OCI-LY7 (cell line): ENCODE measurements at regions not wholly inside any gene's neighbourhood (a gene's known extent, or its start where the extent isn't known, plus 50 kb on each side); places are given as distances from the start of the nearest gene placed in this dataset.

Experiments
- BruUV-seq: library from RNA; stranded (reverse); fragments of 400-500 nt; replicated peaks from 2 replicates; lab custom pipeline; 2021; lab: Mats Ljungman, UMichigan
- CTCF ChIA-PET: fragments of 300-600 bp; sonication (Branson Sonifier 250); formaldehyde crosslinking; loops from one replicate; lab custom pipeline; 2022; ENCODE audit warnings: antibody characterized with exemption; ENCODE audit not compliant: unreplicated experiment; lab: Charles Lee
- POLR2A ChIA-PET: fragments of 300-600 bp; sonication (Branson Sonifier 250); formaldehyde crosslinking; loops from one replicate; lab custom pipeline; 2022; ENCODE audit warnings: antibody characterized with exemption; lab: Charles Lee
- DNase-seq: peaks from one replicate; pipeline ENCODE4 v3.0.0-alpha.2; 2015; ENCODE audit warnings: low spot score
- H2AFZ ChIP-seq: fragments of 200-600 bp; sonication (generic), shearing (Covaris generic); 2 replicates; pipeline ENCODE4 v1.6.1; 2014; ENCODE audit warnings: mild to moderate bottlenecking, antibody characterized with exemption, low read length, moderate library complexity
- H3K27ac ChIP-seq: fragments of 200-600 bp; sonication (generic); 2 replicates; pipeline ENCODE4 v1.5.1; 2014; ENCODE audit warnings: mixed run types, low read depth, mild to moderate bottlenecking, moderate library complexity, low read length, inconsistent platforms; ENCODE audit not compliant: poor library complexity, severe bottlenecking
- H3K36me3 ChIP-seq: fragments of 200-600 bp; sonication (generic); 2 replicates; pipeline ENCODE4 v1.6.1; 2014; ENCODE audit warnings: mild to moderate bottlenecking, antibody characterized with exemption, low read length, moderate library complexity, mixed read lengths; ENCODE audit not compliant: insufficient read depth
- H3K4me1 ChIP-seq: fragments of 200-600 bp; sonication (generic); 2 replicates; pipeline ENCODE4 v1.5.1; 2014; ENCODE audit warnings: mild to moderate bottlenecking, low read length; ENCODE audit not compliant: insufficient read depth, poor library complexity, severe bottlenecking
- H3K4me2 ChIP-seq: fragments of 200-600 bp; sonication (generic); 2 replicates; pipeline ENCODE4 v1.6.1; 2014; ENCODE audit warnings: mild to moderate bottlenecking, low read length
- H3K4me3 ChIP-seq: fragments of 200-600 bp; sonication (generic); 2 replicates; pipeline ENCODE4 v1.5.1; 2014; ENCODE audit warnings: mild to moderate bottlenecking, low read depth, low read length; ENCODE audit not compliant: poor library complexity, severe bottlenecking
- H3K79me2 ChIP-seq: fragments of 200-600 bp; sonication (generic); 2 replicates; pipeline ENCODE4 v1.6.1; 2016; ENCODE audit warnings: low read depth, mild to moderate bottlenecking, low read length, moderate library complexity, mixed read lengths; ENCODE audit not compliant: insufficient read depth
- H3K9me2 ChIP-seq: fragments of 200-600 bp; sonication (generic); 2 replicates; pipeline ENCODE4 v1.6.1; 2016; ENCODE audit warnings: mild to moderate bottlenecking, low read length, mixed read lengths; ENCODE audit not compliant: insufficient read depth
- H3K9me3 ChIP-seq: fragments of 200-600 bp; sonication (generic); 2 replicates; pipeline ENCODE4 v1.6.1; 2014; ENCODE audit warnings: mild to moderate bottlenecking, mixed run types, low read length, mixed read lengths
- H4K20me1 ChIP-seq: fragments of 200-600 bp; sonication (generic); 2 replicates; pipeline ENCODE4 v1.6.1; 2014; ENCODE audit warnings: mild to moderate bottlenecking, antibody characterized with exemption, low read length, moderate library complexity, mixed read lengths; ENCODE audit not compliant: insufficient read depth
- CTCF ChIP-seq: fragments of 200-600 bp; sonication (generic); conservative IDR thresholded peaks from 2 replicates; pipeline ENCODE4 v1.5.1; 2014; ENCODE audit warnings: mild to moderate bottlenecking, antibody characterized with exemption, low read length, moderate library complexity, mixed read lengths
- EZH2phosphoT487 ChIP-seq: fragments of 200-600 bp; sonication (generic); IDR thresholded peaks from 2 replicates; pipeline ENCODE4 v1.6.1; 2018; ENCODE audit warnings: low read depth, borderline replicate concordance, mild to moderate bottlenecking, mixed run types, antibody characterized with exemption, low read length, moderate library complexity, mixed read lengths
- intact Hi-C: fragments of 100-400 bp; cut with micrococcal nuclease; formaldehyde crosslinking; loops from one replicate; pipeline ENCODE4 v1.10.0; 2022; ENCODE audit not compliant: unreplicated experiment

GRCh38 chr7:16985621-16986020 is 103.8 kb upstream of the AGR3 start:
- Histone ChIP-seq H3K9me3 (no peaks in the 10 kb centered on the region), H4K20me1 (no peaks in the 10 kb centered on the region), H3K9me2 (no peaks in the 10 kb centered on the region), H3K4me3 (no peak overlapping the region), H3K4me1 (no peaks in the 10 kb centered on the region), H3K79me2 (no peaks in the 10 kb centered on the region), H3K4me2 (no peak overlapping the region), H2AFZ (no peak overlapping the region), H3K27ac (no peak overlapping the region), H3K36me3 (no peaks in the 10 kb centered on the region)
- POLR2A ChIA-PET: no interaction called here
- CTCF ChIA-PET: no interaction called here
- TF ChIP-seq CTCF: no peak
- no peak for TF ChIP-seq EZH2phosphoT487
- no TSS peak for BruUV-seq
- no peak for DNase-seq
- intact Hi-C loops: no loop called here

GRCh38 chr7:16986755-16987154 is 105.0 kb upstream of the AGR3 start:
- no TSS peak for BruUV-seq
- no peak overlapping the region for H2AFZ ChIP-seq
- TF ChIP-seq CTCF (no peak), EZH2phosphoT487 (no peak)
- ChIA-PET CTCF (no interaction called here), POLR2A (no interaction called here)
- intact Hi-C loops: no loop called here
- DNase-seq: no peak
- no peaks in the 10 kb centered on the region for H3K9me2 ChIP-seq
- no peaks in the 10 kb centered on the region for H3K36me3 ChIP-seq
- H3K9me3 ChIP-seq: no peaks in the 10 kb centered on the region
- H3K27ac ChIP-seq: no peak overlapping the region
- H3K4me2 ChIP-seq: no peak overlapping the region
- H3K4me1 ChIP-seq: no peaks in the 10 kb centered on the region
- no peaks in the 10 kb centered on the region for H4K20me1 ChIP-seq
- H3K79me2 ChIP-seq: no peaks in the 10 kb centered on the region
- no peak overlapping the region for H3K4me3 ChIP-seq

GRCh38 chr7:16989811-16990413 is 108.1 kb upstream of the AGR3 start:
- H3K36me3 ChIP-seq: no peaks in the 10 kb centered on the region
- H3K9me3 ChIP-seq: no peaks in the 10 kb centered on the region
- CTCF ChIA-PET: no interaction called here
- BruUV-seq: no TSS peak
- DNase-seq: no peak
- no peak overlapping the region for H2AFZ ChIP-seq
- no peaks in the 10 kb centered on the region for H3K79me2 ChIP-seq
- no peak overlapping the region for H3K4me2 ChIP-seq
- H3K9me2 ChIP-seq: no peaks in the 10 kb centered on the region
- no peaks in the 10 kb centered on the region for H3K4me1 ChIP-seq
- H3K4me3 ChIP-seq: no peak overlapping the region
- TF ChIP-seq EZH2phosphoT487 (no peak), CTCF (no peak)
- intact Hi-C loops: no loop called here
- POLR2A ChIA-PET: interaction anchor here (0.6 kb wide), 1 partner anchor 308 kb away, joined by 4 read pairs; no protein-coding TSS in a partner anchor
- H4K20me1 ChIP-seq: no peaks in the 10 kb centered on the region
- H3K27ac ChIP-seq: no peak overlapping the region
